Testis (tissue), 2 donors: ENCODE measurements at regions not wholly inside any gene's neighbourhood (a gene's known extent, or its start where the extent isn't known, plus 50 kb on each side); places are given as distances from the start of the nearest gene placed in this dataset.

Experiments used
- DNase-seq: peaks from one replicate; pipeline ENCODE4 v3.0.0-alpha.2; 2019
- H3K27ac ChIP-seq, 2 donors: fragments of 200-600 bp; sonication (generic); one replicate each; pipeline ENCODE4 v1.5.1; 2019
- H3K27me3 ChIP-seq: fragments of 200-600 bp; sonication (generic); one replicate; pipeline ENCODE4 v1.5.1; 2019
- H3K36me3 ChIP-seq: fragments of 200-600 bp; sonication (generic); one replicate; pipeline ENCODE4 v1.5.1; 2017; ENCODE audit warnings: low read depth; ENCODE audit errors: missing control alignments
- H3K4me1 ChIP-seq: fragments of 200-600 bp; sonication (generic); one replicate; pipeline ENCODE4 v1.5.1; 2019
- H3K4me3 ChIP-seq, 2 donors: fragments of 200-600 bp; sonication (generic); one replicate each; pipeline ENCODE4 v1.5.1; 2017 to 2019
- H3K9me3 ChIP-seq: fragments of 200-600 bp; sonication (generic); one replicate; pipeline ENCODE4 v1.5.1; 2017
- POLR2A ChIP-seq: fragments of 450-650 bp; IDR thresholded peaks from one replicate; pipeline ENCODE4 v1.6.1; 2017; ENCODE audit warnings: antibody characterized with exemption, mild to moderate bottlenecking, moderate library complexity
- WGBS, 2 donors: methylation state at CpG; one replicate each; pipeline ENCODE4 v1.1.5; 2018; 5-methylcytosine and 5-hydroxymethylcytosine counted together
- intact Hi-C: fragments of 100-400 bp; cut with DNase I; formaldehyde crosslinking; loops from one replicate; pipeline ENCODE4 v1.15.1; 2023; ENCODE audit warnings: low total_unique reads
- TF ChIP-seq, protein P1 (sequence below), 3 experiments: fragments of 450-650 bp in 2 of 3; fragments of 200-600 bp in 1 of 3; sonication (generic) in 1 of 3; IDR thresholded peaks; one replicate each; pipeline ENCODE4 v1.5.1; 2016 to 2019; ENCODE audit warnings: antibody characterized with exemption in 3 of 3, mild to moderate bottlenecking in 2 of 3, moderate library complexity in 1 of 3

DNA sequence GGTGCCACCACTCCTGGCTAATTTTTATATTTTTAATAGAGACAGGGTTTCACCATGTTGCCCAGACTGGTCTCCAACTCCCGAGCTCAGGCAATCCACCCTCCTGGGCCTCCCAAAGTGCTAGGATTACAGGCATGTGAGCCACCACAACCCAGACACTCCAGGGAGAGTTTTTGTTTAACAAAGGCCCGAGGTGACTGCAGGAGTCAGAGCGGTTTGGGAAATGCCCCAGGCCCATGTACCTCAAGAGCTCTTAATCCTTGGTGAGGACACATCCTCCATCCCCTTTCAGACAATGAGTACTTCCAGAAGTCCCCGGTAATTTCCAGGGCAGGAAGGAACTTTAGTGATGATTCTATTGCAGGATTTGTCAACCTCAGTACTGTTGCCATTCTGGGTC lies 176.0 kb downstream of the ESRRB start:
- Histone ChIP-seq H3K9me3 (no peaks in the 10 kb centered on the region), H3K4me1 (no peaks in the 10 kb centered on the region), H3K36me3 (no peaks in the 10 kb centered on the region), H3K27ac (no peak overlapping the region), H3K4me3 (no peak overlapping the region), H3K27me3 (no peaks in the 10 kb centered on the region)
- 59 to 85% methylated on average over 4 of the region's 4 CpGs for WGBS, 2 donors
- DNase-seq: no peak
- no peak for TF ChIP-seq POLR2A
- intact Hi-C loops: no loop called here

GRCh38 chr14:76564471-76565422 lies 188.8 kb downstream of the ESRRB start:
- Histone ChIP-seq H3K27ac (no peak overlapping the region), H3K4me3 (no peak overlapping the region), H3K36me3 (no peaks in the 10 kb centered on the region), H3K4me1 (no peaks in the 10 kb centered on the region), H3K9me3 (no peaks in the 10 kb centered on the region), H3K27me3 (no peaks in the 10 kb centered on the region)
- no peak for TF ChIP-seq POLR2A
- TF ChIP-seq, protein P1, sequence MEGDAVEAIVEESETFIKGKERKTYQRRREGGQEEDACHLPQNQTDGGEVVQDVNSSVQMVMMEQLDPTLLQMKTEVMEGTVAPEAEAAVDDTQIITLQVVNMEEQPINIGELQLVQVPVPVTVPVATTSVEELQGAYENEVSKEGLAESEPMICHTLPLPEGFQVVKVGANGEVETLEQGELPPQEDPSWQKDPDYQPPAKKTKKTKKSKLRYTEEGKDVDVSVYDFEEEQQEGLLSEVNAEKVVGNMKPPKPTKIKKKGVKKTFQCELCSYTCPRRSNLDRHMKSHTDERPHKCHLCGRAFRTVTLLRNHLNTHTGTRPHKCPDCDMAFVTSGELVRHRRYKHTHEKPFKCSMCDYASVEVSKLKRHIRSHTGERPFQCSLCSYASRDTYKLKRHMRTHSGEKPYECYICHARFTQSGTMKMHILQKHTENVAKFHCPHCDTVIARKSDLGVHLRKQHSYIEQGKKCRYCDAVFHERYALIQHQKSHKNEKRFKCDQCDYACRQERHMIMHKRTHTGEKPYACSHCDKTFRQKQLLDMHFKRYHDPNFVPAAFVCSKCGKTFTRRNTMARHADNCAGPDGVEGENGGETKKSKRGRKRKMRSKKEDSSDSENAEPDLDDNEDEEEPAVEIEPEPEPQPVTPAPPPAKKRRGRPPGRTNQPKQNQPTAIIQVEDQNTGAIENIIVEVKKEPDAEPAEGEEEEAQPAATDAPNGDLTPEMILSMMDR (IDR thresholded peaks at IDR 0.05): no peak
- intact Hi-C loops: no loop called here
- 87 to 90% methylated on average over 18 of the region's 18 CpGs for WGBS, 2 donors
- DNase-seq: no peak

DNA sequence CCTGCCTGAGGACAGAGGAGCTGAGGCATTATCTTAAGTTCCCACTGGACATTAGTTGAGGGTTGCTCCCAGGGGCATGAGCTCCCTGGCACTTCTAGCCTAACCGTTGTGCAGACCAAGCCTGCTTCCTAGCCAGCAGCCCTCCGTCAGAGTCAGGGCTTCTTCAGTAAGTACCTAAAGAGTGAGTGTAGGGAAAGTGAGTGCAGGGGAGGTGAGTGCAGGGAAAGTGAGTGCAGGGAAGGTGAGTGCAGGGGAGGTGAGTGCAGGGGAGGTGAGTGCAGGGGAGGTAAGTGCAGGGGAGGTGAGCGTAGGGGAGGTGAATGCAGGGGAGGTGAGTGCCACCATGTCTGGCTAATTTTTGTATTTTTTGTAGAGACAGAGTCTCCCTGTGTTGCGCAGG lies 190.5 kb downstream of the ESRRB start:
- H3K27me3 ChIP-seq: no peaks in the 10 kb centered on the region
- no peaks in the 10 kb centered on the region for H3K4me1 ChIP-seq
- intact Hi-C loops: no loop called here
- no peak overlapping the region for H3K27ac ChIP-seq
- WGBS, 2 donors: 86 to 90% methylated on average over 4 of the region's 4 CpGs
- H3K36me3 ChIP-seq: no peaks in the 10 kb centered on the region
- no peak for DNase-seq
- H3K9me3 ChIP-seq: no peaks in the 10 kb centered on the region
- TF ChIP-seq, protein P1 (IDR thresholded peaks at IDR 0.05): no peak
- no peak for TF ChIP-seq POLR2A
- no peak overlapping the region for H3K4me3 ChIP-seq

GRCh38 chr14:76574416-76575095 lies 186.7 kb upstream of the VASH1 start:
- intact Hi-C loops: no loop called here
- no peak for DNase-seq

GRCh38 chr14:76575108-76575507 lies 186.2 kb upstream of the VASH1 start:
- WGBS, 2 donors: 70 to 75% methylated on average over 9 of the region's 9 CpGs
- TF ChIP-seq, protein P1 (IDR thresholded peaks at IDR 0.05): no peak
- TF ChIP-seq POLR2A: no peak
- intact Hi-C loops: no loop called here

More at GRCh38 chr14:76574416-76575095, 186.7 kb upstream of the VASH1 start:
- 47 to 50% methylated on average over 21 to 22 of the region's 22 CpGs for WGBS, 2 donors
- Histone ChIP-seq H3K9me3 (no peaks in the 10 kb centered on the region), H3K4me1 (no peaks in the 10 kb centered on the region), H3K4me3 (no peak overlapping the region), H3K36me3 (no peaks in the 10 kb centered on the region), H3K27ac (no peak overlapping the region), H3K27me3 (no peaks in the 10 kb centered on the region)
- TF ChIP-seq POLR2A: no peak
- TF ChIP-seq, protein P1 (IDR thresholded peaks at IDR 0.05): no peak

More at GRCh38 chr14:76575108-76575507, 186.2 kb upstream of the VASH1 start:
- H3K4me1 ChIP-seq: no peaks in the 10 kb centered on the region
- no peak overlapping the region for H3K27ac ChIP-seq
- no peak overlapping the region for H3K4me3 ChIP-seq
- no peak for DNase-seq
- H3K27me3 ChIP-seq: no peaks in the 10 kb centered on the region
- no peaks in the 10 kb centered on the region for H3K9me3 ChIP-seq
- H3K36me3 ChIP-seq: no peaks in the 10 kb centered on the region
